A549 (cell line): ENCODE measurements at regions not wholly inside any gene's neighbourhood (a gene's known extent, or its start where the extent isn't known, plus 50 kb on each side); places are given as distances from the start of the nearest gene placed in this dataset.

Experiments
- CBX8 ChIP-seq: fragments of 200-600 bp; sonication (generic); IDR thresholded peaks from 2 replicates; pipeline ENCODE4 v1.6.1; 2016
- ESRRA ChIP-seq: fragments of 150-350 bp; IDR thresholded peaks from 2 replicates; pipeline ENCODE4 v1.6.1; 2014; ENCODE audit warnings: mild to moderate bottlenecking, low read length, borderline replicate concordance
- HOXA7 ChIP-seq: fragments of 250-450 bp; sonication (Bioruptor Pico); IDR thresholded peaks from 2 replicates; pipeline ENCODE4 v1.5.0; 2020; ENCODE audit warnings: mild to moderate bottlenecking, moderate library complexity
- MYC ChIP-seq: IDR thresholded peaks from 2 replicates; pipeline ENCODE4 v1.6.1; 2012; ENCODE audit warnings: mild to moderate bottlenecking, inconsistent platforms, low read length, improper control_type of control experiment, borderline replicate concordance
- NPAS2 ChIP-seq: fragments of 250-450 bp; sonication (Bioruptor Pico); IDR thresholded peaks from 2 replicates; pipeline ENCODE4 v1.8.0; 2022; ENCODE audit warnings: mild to moderate bottlenecking, moderate library complexity, borderline replicate concordance
- POLR2A ChIP-seq: IDR thresholded peaks from 2 replicates; pipeline ENCODE4 v1.6.1; 2012; ENCODE audit warnings: mild to moderate bottlenecking, low read length
- RAD21 ChIP-seq, 2 experiments: fragments of >200 bp in 1 of 2; sonication (Bioruptor Twin) in 1 of 2; formaldehyde crosslinking in 1 of 2; IDR thresholded peaks in 1 of 2; conservative IDR thresholded peaks in 1 of 2; 2 replicates in 1 of 2; 3 replicates in 1 of 2; pipeline ENCODE4 v1.6.1; 2012 to 2018; ENCODE audit warnings: inconsistent platforms in 1 of 2
- ZNF302 ChIP-seq: fragments of 250-450 bp; sonication (Bioruptor Pico); IDR thresholded peaks from 2 replicates; pipeline ENCODE4 v1.9.0; 2021; ENCODE audit warnings: inconsistent platforms, mild to moderate bottlenecking, moderate library complexity
- TF ChIP-seq, protein P1 (sequence below): fragments of >200 bp; sonication (Bioruptor Twin); formaldehyde crosslinking; IDR thresholded peaks from 3 replicates; pipeline ENCODE4 v1.5.1; 2016
- TF ChIP-seq, protein P2 (sequence below): fragments of 450-650 bp; IDR thresholded peaks from 2 replicates; pipeline ENCODE4 v1.6.1; 2014; ENCODE audit warnings: antibody characterized with exemption
- TF ChIP-seq, protein P3 (sequence below): fragments of 200-600 bp; sonication (generic); IDR thresholded peaks from 2 replicates; pipeline ENCODE4 v1.6.1; 2016; ENCODE audit warnings: antibody characterized with exemption, mild to moderate bottlenecking, moderate library complexity
- TF ChIP-seq, protein P4 (sequence below): fragments of >200 bp; sonication (Bioruptor Twin); formaldehyde crosslinking; IDR thresholded peaks from 3 replicates; pipeline ENCODE4 v1.6.1; 2016

DNA sequence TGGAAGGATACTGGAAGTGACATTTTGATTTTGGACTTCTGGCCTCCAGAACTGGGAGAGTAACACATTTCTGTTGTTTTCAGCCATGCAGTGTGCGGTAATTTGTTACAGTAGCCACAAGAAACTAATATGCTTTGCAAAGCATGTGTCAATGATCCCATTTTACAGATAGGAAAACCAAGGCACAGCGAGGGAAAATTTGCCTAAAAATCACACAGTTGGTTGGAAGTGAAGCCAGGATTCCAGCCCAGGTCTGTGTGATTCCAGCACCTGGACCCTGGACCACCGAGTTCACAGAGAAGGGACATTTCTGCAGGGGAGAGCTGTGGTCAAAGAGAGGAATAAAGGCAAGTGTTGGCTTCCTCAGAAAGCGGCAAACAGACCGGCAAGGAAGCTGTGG lies 106.7 kb upstream of the MED13L start:
- TF ChIP-seq, protein P1, sequence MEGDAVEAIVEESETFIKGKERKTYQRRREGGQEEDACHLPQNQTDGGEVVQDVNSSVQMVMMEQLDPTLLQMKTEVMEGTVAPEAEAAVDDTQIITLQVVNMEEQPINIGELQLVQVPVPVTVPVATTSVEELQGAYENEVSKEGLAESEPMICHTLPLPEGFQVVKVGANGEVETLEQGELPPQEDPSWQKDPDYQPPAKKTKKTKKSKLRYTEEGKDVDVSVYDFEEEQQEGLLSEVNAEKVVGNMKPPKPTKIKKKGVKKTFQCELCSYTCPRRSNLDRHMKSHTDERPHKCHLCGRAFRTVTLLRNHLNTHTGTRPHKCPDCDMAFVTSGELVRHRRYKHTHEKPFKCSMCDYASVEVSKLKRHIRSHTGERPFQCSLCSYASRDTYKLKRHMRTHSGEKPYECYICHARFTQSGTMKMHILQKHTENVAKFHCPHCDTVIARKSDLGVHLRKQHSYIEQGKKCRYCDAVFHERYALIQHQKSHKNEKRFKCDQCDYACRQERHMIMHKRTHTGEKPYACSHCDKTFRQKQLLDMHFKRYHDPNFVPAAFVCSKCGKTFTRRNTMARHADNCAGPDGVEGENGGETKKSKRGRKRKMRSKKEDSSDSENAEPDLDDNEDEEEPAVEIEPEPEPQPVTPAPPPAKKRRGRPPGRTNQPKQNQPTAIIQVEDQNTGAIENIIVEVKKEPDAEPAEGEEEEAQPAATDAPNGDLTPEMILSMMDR: no peak
- TF ChIP-seq, protein P2, sequence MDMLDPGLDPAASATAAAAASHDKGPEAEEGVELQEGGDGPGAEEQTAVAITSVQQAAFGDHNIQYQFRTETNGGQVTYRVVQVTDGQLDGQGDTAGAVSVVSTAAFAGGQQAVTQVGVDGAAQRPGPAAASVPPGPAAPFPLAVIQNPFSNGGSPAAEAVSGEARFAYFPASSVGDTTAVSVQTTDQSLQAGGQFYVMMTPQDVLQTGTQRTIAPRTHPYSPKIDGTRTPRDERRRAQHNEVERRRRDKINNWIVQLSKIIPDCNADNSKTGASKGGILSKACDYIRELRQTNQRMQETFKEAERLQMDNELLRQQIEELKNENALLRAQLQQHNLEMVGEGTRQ: no peak
- TF ChIP-seq RAD21 (conservative IDR thresholded peaks at IDR 0.05 in 1 of 2, IDR thresholded peaks at IDR 0.05 in 1 of 2) (no peak), HOXA7 (CRISPR knock-in tag) (no peak), NPAS2 (CRISPR knock-in tag) (no peak), ESRRA (no peak), POLR2A (no peak), CBX8 (no peak), ZNF302 (no peak), MYC (no peak)
- TF ChIP-seq, protein P3, sequence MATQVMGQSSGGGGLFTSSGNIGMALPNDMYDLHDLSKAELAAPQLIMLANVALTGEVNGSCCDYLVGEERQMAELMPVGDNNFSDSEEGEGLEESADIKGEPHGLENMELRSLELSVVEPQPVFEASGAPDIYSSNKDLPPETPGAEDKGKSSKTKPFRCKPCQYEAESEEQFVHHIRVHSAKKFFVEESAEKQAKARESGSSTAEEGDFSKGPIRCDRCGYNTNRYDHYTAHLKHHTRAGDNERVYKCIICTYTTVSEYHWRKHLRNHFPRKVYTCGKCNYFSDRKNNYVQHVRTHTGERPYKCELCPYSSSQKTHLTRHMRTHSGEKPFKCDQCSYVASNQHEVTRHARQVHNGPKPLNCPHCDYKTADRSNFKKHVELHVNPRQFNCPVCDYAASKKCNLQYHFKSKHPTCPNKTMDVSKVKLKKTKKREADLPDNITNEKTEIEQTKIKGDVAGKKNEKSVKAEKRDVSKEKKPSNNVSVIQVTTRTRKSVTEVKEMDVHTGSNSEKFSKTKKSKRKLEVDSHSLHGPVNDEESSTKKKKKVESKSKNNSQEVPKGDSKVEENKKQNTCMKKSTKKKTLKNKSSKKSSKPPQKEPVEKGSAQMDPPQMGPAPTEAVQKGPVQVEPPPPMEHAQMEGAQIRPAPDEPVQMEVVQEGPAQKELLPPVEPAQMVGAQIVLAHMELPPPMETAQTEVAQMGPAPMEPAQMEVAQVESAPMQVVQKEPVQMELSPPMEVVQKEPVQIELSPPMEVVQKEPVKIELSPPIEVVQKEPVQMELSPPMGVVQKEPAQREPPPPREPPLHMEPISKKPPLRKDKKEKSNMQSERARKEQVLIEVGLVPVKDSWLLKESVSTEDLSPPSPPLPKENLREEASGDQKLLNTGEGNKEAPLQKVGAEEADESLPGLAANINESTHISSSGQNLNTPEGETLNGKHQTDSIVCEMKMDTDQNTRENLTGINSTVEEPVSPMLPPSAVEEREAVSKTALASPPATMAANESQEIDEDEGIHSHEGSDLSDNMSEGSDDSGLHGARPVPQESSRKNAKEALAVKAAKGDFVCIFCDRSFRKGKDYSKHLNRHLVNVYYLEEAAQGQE: no peak
- TF ChIP-seq, protein P4, sequence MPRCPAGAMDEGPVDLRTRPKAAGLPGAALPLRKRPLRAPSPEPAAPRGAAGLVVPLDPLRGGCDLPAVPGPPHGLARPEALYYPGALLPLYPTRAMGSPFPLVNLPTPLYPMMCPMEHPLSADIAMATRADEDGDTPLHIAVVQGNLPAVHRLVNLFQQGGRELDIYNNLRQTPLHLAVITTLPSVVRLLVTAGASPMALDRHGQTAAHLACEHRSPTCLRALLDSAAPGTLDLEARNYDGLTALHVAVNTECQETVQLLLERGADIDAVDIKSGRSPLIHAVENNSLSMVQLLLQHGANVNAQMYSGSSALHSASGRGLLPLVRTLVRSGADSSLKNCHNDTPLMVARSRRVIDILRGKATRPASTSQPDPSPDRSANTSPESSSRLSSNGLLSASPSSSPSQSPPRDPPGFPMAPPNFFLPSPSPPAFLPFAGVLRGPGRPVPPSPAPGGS: no peak
